Keratinocyte (primary cell): ENCODE measurements at regions not wholly inside any gene's neighbourhood (a gene's known extent, or its start where the extent isn't known, plus 50 kb on each side); places are given as distances from the start of the nearest gene placed in this dataset.

Experiments
- EZH2 ChIP-seq: IDR thresholded peaks from one replicate; pipeline ENCODE4 v1.6.1; 2012; ENCODE audit warnings: inconsistent platforms, mild to moderate bottlenecking, low read length, moderate library complexity
- TF ChIP-seq, protein P1 (sequence below), 3 experiments: IDR thresholded peaks in 1 of 3; conservative IDR thresholded peaks in 1 of 3; optimal IDR thresholded peaks in 1 of 3; 2 replicates in 2 of 3; 3 replicates in 1 of 3; pipeline versions ENCODE3 to v1.5.1; 2011; ENCODE audit warnings: low read length in 3 of 3, mild to moderate bottlenecking in 3 of 3, moderate library complexity in 2 of 3, control low read depth in 1 of 3, inconsistent platforms in 1 of 3; ENCODE audit not compliant: insufficient read depth in 2 of 3; ENCODE audit errors: extremely low read depth in 1 of 3

- TF ChIP-seq, protein P1, sequence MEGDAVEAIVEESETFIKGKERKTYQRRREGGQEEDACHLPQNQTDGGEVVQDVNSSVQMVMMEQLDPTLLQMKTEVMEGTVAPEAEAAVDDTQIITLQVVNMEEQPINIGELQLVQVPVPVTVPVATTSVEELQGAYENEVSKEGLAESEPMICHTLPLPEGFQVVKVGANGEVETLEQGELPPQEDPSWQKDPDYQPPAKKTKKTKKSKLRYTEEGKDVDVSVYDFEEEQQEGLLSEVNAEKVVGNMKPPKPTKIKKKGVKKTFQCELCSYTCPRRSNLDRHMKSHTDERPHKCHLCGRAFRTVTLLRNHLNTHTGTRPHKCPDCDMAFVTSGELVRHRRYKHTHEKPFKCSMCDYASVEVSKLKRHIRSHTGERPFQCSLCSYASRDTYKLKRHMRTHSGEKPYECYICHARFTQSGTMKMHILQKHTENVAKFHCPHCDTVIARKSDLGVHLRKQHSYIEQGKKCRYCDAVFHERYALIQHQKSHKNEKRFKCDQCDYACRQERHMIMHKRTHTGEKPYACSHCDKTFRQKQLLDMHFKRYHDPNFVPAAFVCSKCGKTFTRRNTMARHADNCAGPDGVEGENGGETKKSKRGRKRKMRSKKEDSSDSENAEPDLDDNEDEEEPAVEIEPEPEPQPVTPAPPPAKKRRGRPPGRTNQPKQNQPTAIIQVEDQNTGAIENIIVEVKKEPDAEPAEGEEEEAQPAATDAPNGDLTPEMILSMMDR (optimal IDR thresholded peaks at IDR 0.05 in 1 of 3, IDR thresholded peaks at IDR 0.05 in 1 of 3, conservative IDR thresholded peaks at IDR 0.05 in 1 of 3; ENCODE audit: extremely low read depth in 1 of 3, insufficient read depth in 2 of 3, low read length in 3 of 3), result no peak
- TF ChIP-seq EZH2, result no peak
Observed at GRCh38 chr2:107068069-107068916, 182.3 kb upstream of the ST6GAL2 start.
